Fibroblast of mammary gland (primary cell): ENCODE measurements at regions not wholly inside any gene's neighbourhood (a gene's known extent, or its start where the extent isn't known, plus 50 kb on each side); places are given as distances from the start of the nearest gene placed in this dataset.
"Not testable (repeated sequence)": the region's sequence is repeated elsewhere in the genome, so short reads cannot be mapped to it uniquely, and the experiment has no call there.

Source experiments
- DNase-seq: peaks from one replicate; pipeline ENCODE4 v3.0.0-alpha.2; 2010; ENCODE audit warnings: low read depth
- H3K4me3 ChIP-seq: 2 replicates; pipeline ENCODE4 v1.5.1; 2011; ENCODE audit warnings: low read depth, mild to moderate bottlenecking, low read length, moderate library complexity; ENCODE audit not compliant: control insufficient read depth
- TF ChIP-seq, protein P1 (sequence below): conservative IDR thresholded peaks from 2 replicates; pipeline ENCODE4 v1.5.1; 2011; ENCODE audit warnings: low read depth, low read length, inconsistent platforms; ENCODE audit not compliant: control insufficient read depth, insufficient read depth

GRCh38 chr12:73798523-73798922 is 739.1 kb upstream of the ATXN7L3B start:
- DNase-seq, result no peak
- no peak overlapping the region for H3K4me3 ChIP-seq
- TF ChIP-seq, protein P1, sequence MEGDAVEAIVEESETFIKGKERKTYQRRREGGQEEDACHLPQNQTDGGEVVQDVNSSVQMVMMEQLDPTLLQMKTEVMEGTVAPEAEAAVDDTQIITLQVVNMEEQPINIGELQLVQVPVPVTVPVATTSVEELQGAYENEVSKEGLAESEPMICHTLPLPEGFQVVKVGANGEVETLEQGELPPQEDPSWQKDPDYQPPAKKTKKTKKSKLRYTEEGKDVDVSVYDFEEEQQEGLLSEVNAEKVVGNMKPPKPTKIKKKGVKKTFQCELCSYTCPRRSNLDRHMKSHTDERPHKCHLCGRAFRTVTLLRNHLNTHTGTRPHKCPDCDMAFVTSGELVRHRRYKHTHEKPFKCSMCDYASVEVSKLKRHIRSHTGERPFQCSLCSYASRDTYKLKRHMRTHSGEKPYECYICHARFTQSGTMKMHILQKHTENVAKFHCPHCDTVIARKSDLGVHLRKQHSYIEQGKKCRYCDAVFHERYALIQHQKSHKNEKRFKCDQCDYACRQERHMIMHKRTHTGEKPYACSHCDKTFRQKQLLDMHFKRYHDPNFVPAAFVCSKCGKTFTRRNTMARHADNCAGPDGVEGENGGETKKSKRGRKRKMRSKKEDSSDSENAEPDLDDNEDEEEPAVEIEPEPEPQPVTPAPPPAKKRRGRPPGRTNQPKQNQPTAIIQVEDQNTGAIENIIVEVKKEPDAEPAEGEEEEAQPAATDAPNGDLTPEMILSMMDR, result no peak

DNA sequence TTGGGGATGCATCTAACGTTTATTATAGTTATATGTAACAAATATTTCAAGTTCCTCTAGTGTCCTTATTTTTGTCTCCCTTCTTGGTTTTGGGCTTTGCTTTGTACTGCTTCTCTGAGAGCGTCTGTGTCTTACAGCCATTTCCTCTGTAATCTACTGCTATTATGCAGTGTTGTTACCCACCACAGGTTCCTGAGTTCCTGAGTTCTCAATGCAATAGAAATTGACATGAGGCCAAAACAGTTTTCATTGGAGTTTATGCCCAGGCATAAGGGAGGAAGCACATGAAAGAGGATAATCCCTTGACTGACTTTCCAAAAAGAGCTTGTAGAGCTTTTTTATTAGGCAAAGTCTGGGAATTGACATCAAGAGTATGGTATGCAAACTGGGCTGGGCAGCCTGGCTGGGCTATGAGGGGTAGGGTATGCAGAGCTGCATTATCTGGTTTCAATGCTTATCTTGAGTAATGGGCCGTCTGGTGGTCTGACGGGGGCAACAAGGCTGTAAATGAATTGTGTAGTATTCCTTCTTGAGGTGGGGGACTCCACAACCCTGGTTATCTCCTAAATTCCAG is 722.5 kb upstream of the ATXN7L3B start:
- DNase-seq, result no peak
- TF ChIP-seq, protein P1, result no peak
- H3K4me3 ChIP-seq, result no peak overlapping the region

- DNase-seq, result no peak
- no peak overlapping the region for H3K4me3 ChIP-seq
- TF ChIP-seq, protein P1, result no peak
Measured at GRCh38 chr12:73817161-73817560, 720.5 kb upstream of the ATXN7L3B start.

DNA sequence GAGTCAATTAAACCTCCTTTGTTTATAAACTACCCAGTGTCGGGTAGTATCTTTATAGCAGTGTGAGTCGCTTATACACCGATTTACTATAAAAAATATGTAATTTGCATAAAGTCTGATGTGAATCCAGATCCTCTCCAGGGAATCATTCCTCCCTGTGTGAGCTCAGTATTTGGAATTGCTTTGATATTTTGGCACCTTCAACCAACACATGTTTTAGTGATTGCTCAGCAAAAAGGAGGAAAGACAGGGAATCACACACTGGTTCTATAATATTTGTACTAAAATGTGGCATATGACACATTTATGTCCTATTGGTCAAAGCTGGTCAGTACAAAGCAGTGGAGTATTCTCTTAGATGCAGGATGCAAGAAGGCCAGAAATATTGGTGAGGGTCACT is 703.9 kb upstream of the ATXN7L3B start:
- DNase-seq, result no peak
- TF ChIP-seq, protein P1, result no peak
- no peak overlapping the region for H3K4me3 ChIP-seq

DNA sequence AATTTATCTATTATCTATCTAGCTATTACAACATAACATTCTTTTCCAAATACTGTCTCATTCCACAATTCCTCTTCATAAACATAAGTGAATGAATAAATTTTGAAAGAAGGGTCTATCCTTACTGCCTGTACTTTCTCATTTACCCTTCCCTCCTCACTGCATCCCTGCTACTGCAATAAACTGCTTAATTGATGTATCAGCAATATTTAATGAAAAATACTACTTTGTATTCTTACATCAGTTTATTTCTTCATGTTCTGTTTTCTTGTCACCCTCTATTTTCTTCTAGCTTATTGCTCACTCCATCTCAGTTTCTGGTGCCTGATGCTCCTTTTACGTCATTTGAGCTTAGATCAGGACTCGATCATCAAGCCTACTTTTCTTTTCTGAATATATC is 695.7 kb upstream of the ATXN7L3B start:
- H3K4me3 ChIP-seq, result no peak overlapping the region
- TF ChIP-seq, protein P1, result no peak
- no peak for DNase-seq

DNA sequence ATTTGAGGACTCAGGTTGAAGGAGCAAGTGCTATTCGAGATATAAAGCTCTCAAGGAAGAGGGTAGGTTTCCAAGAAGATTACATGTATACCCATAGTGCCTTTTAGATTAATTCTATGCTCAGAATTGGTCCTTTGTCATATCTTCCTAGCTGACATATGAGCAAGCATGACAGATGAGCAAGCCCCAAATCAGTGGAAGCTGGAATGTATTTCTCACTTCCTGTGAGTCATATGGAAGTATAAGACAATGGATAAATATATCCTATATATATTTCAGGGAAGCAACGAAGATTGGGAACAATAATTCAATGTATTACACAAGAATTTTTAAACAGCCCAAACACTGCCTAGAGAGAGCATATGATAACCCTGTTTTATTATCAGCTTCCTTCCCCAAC is 674.1 kb upstream of the ATXN7L3B start:
- TF ChIP-seq, protein P1, result no peak
- H3K4me3 ChIP-seq, result no peak overlapping the region
- DNase-seq, result peak; percentile 39

DNA sequence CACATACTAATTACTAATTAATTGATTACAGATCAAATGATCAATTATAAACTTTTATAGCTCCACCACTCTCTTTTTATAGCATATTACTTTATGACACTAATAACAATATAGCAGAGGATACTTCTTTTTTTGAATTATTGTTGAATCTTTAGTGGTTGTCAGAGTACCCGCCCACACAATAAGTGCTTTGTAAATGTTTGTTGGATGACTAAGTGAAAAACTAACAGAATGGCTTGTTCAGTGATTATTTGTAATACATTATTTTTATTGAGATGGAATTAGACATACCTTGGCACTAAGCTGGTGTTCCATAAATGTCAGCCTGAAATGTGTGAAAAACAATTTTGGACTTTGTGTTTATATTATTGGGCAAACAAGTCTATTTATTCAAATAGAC is 670.5 kb upstream of the ATXN7L3B start:
- TF ChIP-seq, protein P1, result no peak
- no peak overlapping the region for H3K4me3 ChIP-seq
- DNase-seq, result no peak

- not testable (repeated sequence) for H3K4me3 ChIP-seq, DNase-seq
Measured at GRCh38 chr12:73877291-73877690, 660.3 kb upstream of the ATXN7L3B start.
